ENCODE measurements at regions not wholly inside any gene's neighbourhood (a gene's known extent, or its start where the extent isn't known, plus 50 kb on each side); places are given as distances from the start of the nearest gene placed in this dataset.

DNA sequence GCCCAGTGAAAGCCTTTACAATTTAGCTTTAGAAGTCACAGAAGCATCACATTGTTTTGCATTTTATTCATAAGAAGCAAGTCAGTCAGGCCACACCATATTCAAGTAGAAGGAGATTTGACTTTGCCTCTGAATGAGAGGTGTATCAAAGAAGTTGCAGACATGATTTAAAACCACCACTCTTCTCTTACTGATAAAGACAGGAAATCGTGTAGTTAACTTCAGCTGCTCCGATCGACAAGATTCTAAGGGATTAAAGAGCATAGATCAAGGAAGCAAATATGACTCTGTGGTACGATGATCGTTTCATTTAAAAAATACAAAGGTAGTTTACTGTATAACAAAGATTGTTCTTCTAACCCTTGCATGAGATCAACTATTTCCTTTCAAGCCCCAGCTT is 328.0 kb upstream of the PPP1R2C start:
- no peak for TF ChIP-seq CTCF (conservative IDR thresholded peaks at IDR 0.05; ENCODE audit: low read length)
- TF ChIP-seq EZH2phosphoT487 (IDR thresholded peaks at IDR 0.05; ENCODE audit: borderline replicate concordance): no peak
